Karpas-422 (cell line): ENCODE measurements at regions not wholly inside any gene's neighbourhood (a gene's known extent, or its start where the extent isn't known, plus 50 kb on each side); places are given as distances from the start of the nearest gene placed in this dataset.

ENCODE experiments used
- DNase-seq: peaks from one replicate; pipeline ENCODE4 v3.0.0-alpha.2; 2015
- H2AFZ ChIP-seq: fragments of 200-600 bp; sonication (generic); 2 replicates; pipeline ENCODE4 v1.6.1; 2014; ENCODE audit warnings: antibody characterized with exemption, low read length, mixed read lengths
- H3K27ac ChIP-seq: fragments of 200-600 bp; sonication (generic); 2 replicates; pipeline ENCODE4 v1.5.1; 2014; ENCODE audit warnings: mild to moderate bottlenecking, low read length, moderate library complexity
- H3K27me3 ChIP-seq: fragments of 200-600 bp; sonication (generic); 2 replicates; pipeline ENCODE4 v1.6.1; 2014; ENCODE audit warnings: low read length, mixed read lengths
- H3K36me3 ChIP-seq: fragments of 200-600 bp; sonication (generic); 2 replicates; pipeline ENCODE4 v1.6.1; 2014; ENCODE audit warnings: low read length, mixed read lengths; ENCODE audit not compliant: insufficient read depth
- H3K4me1 ChIP-seq: fragments of 200-600 bp; sonication (generic); 2 replicates; pipeline ENCODE4 v1.6.1; 2014; ENCODE audit warnings: mild to moderate bottlenecking, low read length, mixed read lengths
- H3K4me2 ChIP-seq: fragments of 200-600 bp; sonication (generic); 2 replicates; pipeline ENCODE4 v1.6.1; 2014; ENCODE audit warnings: low read length, low read depth, mild to moderate bottlenecking; ENCODE audit not compliant: poor library complexity, severe bottlenecking
- H3K4me3 ChIP-seq: fragments of 200-600 bp; sonication (generic); 2 replicates; pipeline ENCODE4 v1.5.1; 2014; ENCODE audit warnings: mild to moderate bottlenecking, antibody characterized with exemption, low read length, mixed read lengths
- H3K79me2 ChIP-seq: fragments of 200-600 bp; sonication (generic); 2 replicates; pipeline ENCODE4 v1.6.1; 2014; ENCODE audit warnings: mild to moderate bottlenecking, low read length, mixed read lengths
- H3K9ac ChIP-seq: fragments of 200-600 bp; sonication (generic); 2 replicates; pipeline ENCODE4 v1.6.0; 2014; ENCODE audit warnings: low read length
- H3K9me2 ChIP-seq: fragments of 200-600 bp; sonication (generic), shearing (Covaris generic); replicated peaks from 2 replicates; pipeline ENCODE4 v1.6.0; 2014; ENCODE audit warnings: mild to moderate bottlenecking, low read length, moderate library complexity; ENCODE audit not compliant: insufficient read depth
- H3K9me3 ChIP-seq: fragments of 300-700, 200-600 bp; sonication (generic); 2 replicates; pipeline ENCODE4 v1.6.1; 2014; ENCODE audit warnings: low read length, mixed read lengths
- H4K20me1 ChIP-seq: fragments of 200-600 bp; sonication (generic); 2 replicates; pipeline ENCODE4 v1.6.1; 2014; ENCODE audit warnings: mild to moderate bottlenecking, antibody characterized with exemption, low read length, low read depth; ENCODE audit not compliant: insufficient read depth

DNA sequence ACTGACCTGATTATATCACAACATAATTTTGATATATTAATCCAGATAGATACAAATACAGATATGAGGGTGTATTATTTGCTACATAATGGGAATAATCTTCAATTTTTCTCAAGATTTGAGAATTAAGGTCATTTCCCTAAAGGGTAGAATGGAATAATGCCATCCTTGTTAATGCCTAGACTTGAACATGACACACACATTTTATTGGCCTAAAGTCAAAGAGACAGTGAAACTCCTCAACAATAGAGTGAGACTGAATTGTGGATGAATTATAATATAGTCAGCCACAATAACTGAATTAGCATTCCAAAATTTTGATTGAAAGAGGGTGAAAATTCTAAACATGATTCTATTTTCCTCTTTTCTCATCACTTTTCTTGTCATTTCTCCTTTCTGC is 506.0 kb upstream of the CDH2 start:
- DNase-seq = no peak
- no peak overlapping the region for H3K4me2 ChIP-seq
- H3K27me3 ChIP-seq = no peaks in the 10 kb centered on the region
- no peaks in the 10 kb centered on the region for H3K4me1 ChIP-seq
- H4K20me1 ChIP-seq = no peaks in the 10 kb centered on the region
- no peak overlapping the region for H3K27ac ChIP-seq
- H3K79me2 ChIP-seq = no peaks in the 10 kb centered on the region
- no peak overlapping the region for H3K9ac ChIP-seq
- no peak overlapping the region for H3K4me3 ChIP-seq
- H3K9me3 ChIP-seq = peaks cover 29% of the 10 kb centered on the region
- no peaks in the 10 kb centered on the region for H3K36me3 ChIP-seq
- H3K9me2 ChIP-seq = no peaks in the 10 kb centered on the region
- no peak overlapping the region for H2AFZ ChIP-seq

DNA sequence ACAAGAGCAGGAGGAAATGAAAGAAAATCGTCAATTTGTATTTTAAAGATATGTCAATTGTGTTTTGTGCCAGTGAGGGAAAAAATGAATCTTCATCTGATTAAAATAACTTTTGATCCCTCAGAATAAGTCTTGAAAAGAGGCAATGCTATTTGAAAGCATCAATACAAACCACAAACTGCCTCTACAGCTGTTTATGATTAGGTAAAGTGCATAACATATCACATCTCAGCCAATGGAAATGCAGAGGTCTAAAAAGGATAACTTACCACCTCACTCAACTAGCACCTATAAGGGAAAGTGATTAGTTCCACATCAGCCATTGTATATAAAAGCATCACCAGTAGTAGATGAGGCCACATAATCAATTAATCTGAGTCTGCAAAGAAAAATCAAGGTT is 492.2 kb upstream of the CDH2 start:
- no peak overlapping the region for H2AFZ ChIP-seq
- H3K4me1 ChIP-seq = no peaks in the 10 kb centered on the region
- peaks cover 41% of the 10 kb centered on the region for H3K9me3 ChIP-seq
- no peaks in the 10 kb centered on the region for H4K20me1 ChIP-seq
- no peak for DNase-seq
- no peaks in the 10 kb centered on the region for H3K27me3 ChIP-seq
- H3K4me2 ChIP-seq = no peak overlapping the region
- H3K9me2 ChIP-seq = no peaks in the 10 kb centered on the region
- H3K4me3 ChIP-seq = no peak overlapping the region
- H3K27ac ChIP-seq = no peak overlapping the region
- no peak overlapping the region for H3K9ac ChIP-seq
- no peaks in the 10 kb centered on the region for H3K36me3 ChIP-seq
- H3K79me2 ChIP-seq = no peaks in the 10 kb centered on the region

DNA sequence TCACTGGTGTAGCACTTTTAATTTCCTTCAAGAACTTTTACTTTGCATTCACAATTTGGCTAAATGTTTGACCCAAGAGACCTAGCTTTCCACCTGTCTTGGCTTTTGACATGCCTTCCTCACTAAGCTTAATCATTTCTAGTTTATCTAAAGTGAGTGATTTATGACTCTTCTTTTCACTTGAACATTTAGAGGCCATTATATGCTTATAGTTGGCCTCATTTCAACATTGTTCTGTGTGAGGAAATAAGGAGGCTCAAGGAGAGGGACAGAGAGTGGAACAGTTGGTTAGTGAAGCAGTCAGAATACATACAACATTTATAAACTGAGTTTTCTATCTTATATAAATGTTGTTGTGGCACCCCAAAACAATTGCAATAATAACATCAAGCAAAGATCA is 489.3 kb upstream of the CDH2 start:
- Histone ChIP-seq H3K9ac (no peak overlapping the region), H3K9me3 (peaks cover 24% of the 10 kb centered on the region; the same call in 1 of the 2 replicates), H2AFZ (no peak overlapping the region), H3K27me3 (no peaks in the 10 kb centered on the region), H3K79me2 (no peaks in the 10 kb centered on the region), H3K27ac (no peak overlapping the region), H3K4me3 (no peak overlapping the region), H3K4me1 (no peaks in the 10 kb centered on the region), H4K20me1 (no peaks in the 10 kb centered on the region), H3K36me3 (no peaks in the 10 kb centered on the region), H3K9me2 (no peaks in the 10 kb centered on the region), H3K4me2 (no peak overlapping the region)
- no peak for DNase-seq

DNA sequence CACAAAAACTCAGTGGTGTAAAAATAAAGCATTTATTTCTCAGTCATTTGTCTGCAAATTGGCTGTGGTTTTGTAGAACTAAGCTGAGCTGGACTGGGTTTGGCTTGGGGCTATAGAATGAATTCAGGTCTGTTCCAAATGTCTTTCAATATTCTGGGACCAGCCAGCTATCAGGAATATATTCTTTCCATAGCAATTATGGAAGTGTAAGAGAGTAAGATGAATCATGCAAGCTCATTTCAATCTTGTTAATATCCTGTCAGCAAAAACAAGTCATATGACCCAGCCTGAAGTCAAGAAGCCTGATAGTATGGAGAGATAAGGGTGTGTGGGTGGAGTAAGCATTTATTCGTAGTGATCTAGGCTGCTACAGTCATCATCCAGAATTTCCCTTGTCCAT is 481.0 kb upstream of the CDH2 start:
- DNase-seq = no peak
- no peak overlapping the region for H3K4me2 ChIP-seq
- H2AFZ ChIP-seq = no peak overlapping the region

DNA sequence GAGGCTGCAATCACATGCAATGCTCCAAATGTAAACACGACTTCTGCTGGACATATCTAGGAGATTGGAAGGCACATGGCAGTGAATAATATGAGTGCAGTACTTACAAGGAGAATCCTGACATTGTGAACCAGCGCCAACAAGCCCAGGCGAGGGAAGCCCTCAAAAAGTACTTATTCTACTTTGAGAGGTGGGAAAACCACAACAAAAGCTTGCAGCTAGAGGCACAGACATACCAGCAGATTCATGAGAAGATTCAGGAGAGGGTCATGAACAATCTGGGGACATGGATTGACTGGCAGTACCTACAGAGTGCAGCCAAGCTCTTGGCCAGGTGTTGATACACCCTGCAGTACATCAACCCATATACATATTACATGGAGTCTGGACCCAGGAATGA is 475.7 kb upstream of the CDH2 start:
- no peak overlapping the region for H2AFZ ChIP-seq
- H3K36me3 ChIP-seq = no peaks in the 10 kb centered on the region
- peaks cover 18% of the 10 kb centered on the region for H3K9me3 ChIP-seq
- no peaks in the 10 kb centered on the region for H3K9me2 ChIP-seq
- H3K9ac ChIP-seq = no peak overlapping the region
- H3K79me2 ChIP-seq = no peaks in the 10 kb centered on the region
- no peak overlapping the region for H3K4me2 ChIP-seq
- no peak overlapping the region for H3K4me3 ChIP-seq
- H3K27me3 ChIP-seq = no peaks in the 10 kb centered on the region
- no peaks in the 10 kb centered on the region for H4K20me1 ChIP-seq
- H3K4me1 ChIP-seq = no peaks in the 10 kb centered on the region
- no peak for DNase-seq
- H3K27ac ChIP-seq = no peak overlapping the region

More for the DNA sequence above, 481.0 kb upstream of the CDH2 start:
- Histone ChIP-seq H3K27me3 (no peaks in the 10 kb centered on the region), H3K9me3 (peaks cover 11% of the 10 kb centered on the region), H3K9ac (no peak overlapping the region), H3K36me3 (no peaks in the 10 kb centered on the region), H4K20me1 (no peaks in the 10 kb centered on the region), H3K79me2 (no peaks in the 10 kb centered on the region), H3K27ac (no peak overlapping the region), H3K9me2 (no peaks in the 10 kb centered on the region), H3K4me1 (no peaks in the 10 kb centered on the region), H3K4me3 (no peak overlapping the region)

DNA sequence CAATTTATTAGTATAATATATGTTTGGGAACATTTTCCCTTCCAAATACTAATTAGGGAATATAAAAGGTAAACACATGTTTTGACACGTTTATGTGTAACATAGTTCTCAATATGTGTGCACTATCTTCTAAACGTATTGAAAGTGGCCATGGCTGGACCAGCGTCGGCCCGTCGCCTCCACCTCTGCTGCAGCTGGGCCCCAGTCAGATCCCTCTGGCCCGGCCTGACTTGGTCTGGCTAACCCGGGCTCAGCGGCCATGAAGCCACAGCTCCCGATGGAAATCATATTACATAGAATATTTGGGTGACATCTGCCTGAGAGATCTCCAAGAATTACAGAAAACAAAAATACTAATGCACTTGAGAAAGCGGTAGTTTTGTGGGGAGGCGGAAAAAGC is 474.4 kb upstream of the CDH2 start:
- H3K4me3 ChIP-seq = no peak overlapping the region
- H3K27me3 ChIP-seq = no peaks in the 10 kb centered on the region
- no peak overlapping the region for H3K4me2 ChIP-seq

DNA sequence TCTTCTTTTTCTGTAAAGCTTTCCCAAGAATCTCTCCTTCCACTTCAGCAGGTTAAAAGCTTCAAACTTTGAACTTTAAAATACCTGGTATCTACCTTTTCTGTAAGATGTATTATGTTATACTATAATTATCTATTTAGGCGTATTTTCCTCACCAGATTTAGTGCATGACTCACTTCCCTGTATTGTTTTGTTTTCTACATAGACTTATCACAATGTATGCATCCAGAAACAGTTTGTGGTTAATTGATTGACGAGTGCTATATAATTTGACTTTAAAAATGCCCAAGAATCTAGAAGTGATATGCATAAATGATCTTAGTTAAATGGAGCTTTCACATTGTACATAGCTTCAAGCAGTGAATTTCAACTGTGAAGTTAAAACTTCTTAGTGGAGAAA is 473.9 kb upstream of the CDH2 start:
- Histone ChIP-seq H3K36me3 (no peaks in the 10 kb centered on the region), H3K27ac (no peak overlapping the region), H3K79me2 (no peaks in the 10 kb centered on the region), H3K9me3 (peaks cover 20% of the 10 kb centered on the region), H3K27me3 (no peaks in the 10 kb centered on the region), H3K4me2 (no peak overlapping the region), H2AFZ (no peak overlapping the region), H3K9ac (no peak overlapping the region), H3K9me2 (no peaks in the 10 kb centered on the region), H3K4me1 (no peaks in the 10 kb centered on the region), H3K4me3 (no peak overlapping the region), H4K20me1 (no peaks in the 10 kb centered on the region)
- no peak for DNase-seq

More for the DNA sequence above, 474.4 kb upstream of the CDH2 start:
- Histone ChIP-seq H3K9me2 (no peaks in the 10 kb centered on the region), H3K9me3 (peaks cover 20% of the 10 kb centered on the region), H3K36me3 (no peaks in the 10 kb centered on the region), H2AFZ (no peak overlapping the region), H3K79me2 (no peaks in the 10 kb centered on the region), H3K9ac (no peak overlapping the region), H3K4me1 (no peaks in the 10 kb centered on the region), H3K27ac (no peak overlapping the region), H4K20me1 (no peaks in the 10 kb centered on the region)
- no peak for DNase-seq

DNA sequence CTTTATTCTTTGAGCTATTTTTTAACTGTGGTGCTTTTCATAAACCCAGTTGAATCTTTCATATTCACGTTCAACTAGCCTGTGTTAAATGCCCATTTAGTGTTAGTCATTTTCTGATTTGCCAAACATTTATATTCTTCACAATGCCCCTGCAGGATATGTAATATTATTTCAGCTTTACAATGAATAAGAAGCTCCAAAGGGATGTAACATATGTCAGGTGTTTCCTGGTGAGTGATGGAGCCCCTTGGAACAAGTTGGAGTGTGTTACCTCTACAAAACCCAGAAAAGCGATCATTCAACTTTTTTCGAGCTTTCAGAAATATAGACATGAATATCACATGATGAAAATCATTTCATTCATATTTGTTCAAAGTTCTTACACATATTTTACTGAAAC is 471.0 kb upstream of the CDH2 start:
- Histone ChIP-seq H3K9ac (no peak overlapping the region), H3K27ac (no peak overlapping the region), H3K4me1 (no peaks in the 10 kb centered on the region), H3K36me3 (no peaks in the 10 kb centered on the region), H3K9me3 (peaks cover 36% of the 10 kb centered on the region), H2AFZ (no peak overlapping the region), H3K4me3 (no peak overlapping the region), H3K4me2 (no peak overlapping the region), H3K27me3 (no peaks in the 10 kb centered on the region), H4K20me1 (no peaks in the 10 kb centered on the region), H3K79me2 (no peaks in the 10 kb centered on the region), H3K9me2 (no peaks in the 10 kb centered on the region)
- DNase-seq = no peak

DNA sequence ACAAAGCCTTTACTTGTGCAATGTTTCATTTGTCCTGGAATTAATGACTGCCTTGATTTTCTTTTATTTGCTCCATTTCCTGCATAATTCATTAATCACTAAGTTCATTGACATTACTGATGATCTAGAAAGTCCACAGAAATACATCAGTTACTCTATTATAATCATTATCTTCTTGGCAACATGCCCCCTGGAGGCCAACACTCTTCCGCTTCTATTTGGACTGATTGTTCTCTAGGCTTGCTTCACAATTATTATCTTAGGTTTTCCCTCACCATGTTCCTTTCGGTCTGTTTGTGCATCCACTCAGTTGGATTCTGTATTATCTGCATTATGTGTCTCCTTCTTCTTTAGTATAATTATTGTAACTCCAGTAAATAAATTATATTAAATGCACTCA is 461.0 kb upstream of the CDH2 start:
- DNase-seq = no peak
- Histone ChIP-seq H3K79me2 (no peaks in the 10 kb centered on the region), H3K9me2 (no peaks in the 10 kb centered on the region), H3K9me3 (peaks cover 25% of the 10 kb centered on the region), H3K9ac (no peak overlapping the region), H2AFZ (no peak overlapping the region), H3K27ac (no peak overlapping the region), H3K4me1 (no peaks in the 10 kb centered on the region), H4K20me1 (no peaks in the 10 kb centered on the region), H3K27me3 (no peaks in the 10 kb centered on the region), H3K4me2 (no peak overlapping the region), H3K36me3 (no peaks in the 10 kb centered on the region), H3K4me3 (no peak overlapping the region)
